ENCODE measurements at regions not wholly inside any gene's neighbourhood (a gene's known extent, or its start where the extent isn't known, plus 50 kb on each side); places are given as distances from the start of the nearest gene placed in this dataset.

- TF ChIP-seq CREB1 (IDR thresholded peaks at IDR 0.05), result no peak
- TF ChIP-seq TBP (IDR thresholded peaks at IDR 0.05; ENCODE audit: low read depth, low read length), result no peak
- TF ChIP-seq NRF1 (IDR thresholded peaks at IDR 0.05; ENCODE audit: low read depth, low read length), result no peak
- TF ChIP-seq POLR2A (IDR thresholded peaks at IDR 0.05; ENCODE audit: control extremely low read depth in 1 of 2, low read depth in 2 of 2, low read length in 2 of 2), result no peak
- TF ChIP-seq JUND (IDR thresholded peaks at IDR 0.05; ENCODE audit: low read length), result no peak
- TF ChIP-seq EP300 (IDR thresholded peaks at IDR 0.05; ENCODE audit: borderline replicate concordance in 1 of 2, low read depth in 2 of 2, low read length in 2 of 2), result no peak
- TF ChIP-seq, protein P1, sequence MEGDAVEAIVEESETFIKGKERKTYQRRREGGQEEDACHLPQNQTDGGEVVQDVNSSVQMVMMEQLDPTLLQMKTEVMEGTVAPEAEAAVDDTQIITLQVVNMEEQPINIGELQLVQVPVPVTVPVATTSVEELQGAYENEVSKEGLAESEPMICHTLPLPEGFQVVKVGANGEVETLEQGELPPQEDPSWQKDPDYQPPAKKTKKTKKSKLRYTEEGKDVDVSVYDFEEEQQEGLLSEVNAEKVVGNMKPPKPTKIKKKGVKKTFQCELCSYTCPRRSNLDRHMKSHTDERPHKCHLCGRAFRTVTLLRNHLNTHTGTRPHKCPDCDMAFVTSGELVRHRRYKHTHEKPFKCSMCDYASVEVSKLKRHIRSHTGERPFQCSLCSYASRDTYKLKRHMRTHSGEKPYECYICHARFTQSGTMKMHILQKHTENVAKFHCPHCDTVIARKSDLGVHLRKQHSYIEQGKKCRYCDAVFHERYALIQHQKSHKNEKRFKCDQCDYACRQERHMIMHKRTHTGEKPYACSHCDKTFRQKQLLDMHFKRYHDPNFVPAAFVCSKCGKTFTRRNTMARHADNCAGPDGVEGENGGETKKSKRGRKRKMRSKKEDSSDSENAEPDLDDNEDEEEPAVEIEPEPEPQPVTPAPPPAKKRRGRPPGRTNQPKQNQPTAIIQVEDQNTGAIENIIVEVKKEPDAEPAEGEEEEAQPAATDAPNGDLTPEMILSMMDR (IDR thresholded peaks at IDR 0.05; ENCODE audit: control extremely low read depth in 1 of 3, insufficient read depth in 1 of 3, low read depth in 1 of 3, low read length in 3 of 3), result no peak
- TF ChIP-seq PHF8 (conservative IDR thresholded peaks at IDR 0.05; ENCODE audit: low read depth, low read length), result no peak
- TF ChIP-seq POLR2AphosphoS5 (IDR thresholded peaks at IDR 0.05; ENCODE audit: low read depth, low read length), result no peak
- TF ChIP-seq SRF (IDR thresholded peaks at IDR 0.05; ENCODE audit: low read depth, low read length), result no peak
- TF ChIP-seq EZH2 (IDR thresholded peaks at IDR 0.05; ENCODE audit: low read depth, low read length, severe bottlenecking), result no peak
- TF ChIP-seq RAD21 (IDR thresholded peaks at IDR 0.05 in 1 of 2, conservative IDR thresholded peaks at IDR 0.05 in 1 of 2; ENCODE audit: low read depth in 2 of 2, low read length in 2 of 2), result no peak
- no peak for TF ChIP-seq HDAC2 (IDR thresholded peaks at IDR 0.05; ENCODE audit: borderline replicate concordance in 1 of 2, low read depth in 2 of 2, low read length in 2 of 2)
These were observed 493.4 kb upstream of the FSIP2 start for GRCh38 chr2:185245216-185245615.

Measured in H1 (cell line).